ENCODE measurements at regions not wholly inside any gene's neighbourhood (a gene's known extent, or its start where the extent isn't known, plus 50 kb on each side); places are given as distances from the start of the nearest gene placed in this dataset.

DNA sequence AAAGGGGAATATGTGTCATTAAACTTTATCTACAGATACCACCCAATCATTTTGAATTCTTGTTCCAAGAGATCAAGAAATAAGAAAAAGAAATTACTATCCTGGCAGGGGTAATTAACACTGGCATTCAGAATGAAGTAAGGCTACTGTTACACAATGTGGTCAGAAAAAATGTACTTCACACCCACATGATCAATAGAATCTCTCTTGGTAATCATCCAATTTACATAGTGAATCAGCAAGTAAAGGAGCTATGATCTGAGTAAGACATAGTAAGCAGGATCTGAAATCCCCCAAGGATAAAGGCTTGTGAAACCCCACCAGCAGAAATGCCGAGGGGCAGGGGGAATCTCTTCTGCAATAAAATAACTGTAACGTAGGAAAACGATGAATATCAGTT is 466.5 kb downstream of the FAM181B start:
- no peak for ATAC-seq
- in situ Hi-C loops (cut with MboI; ENCODE audit: low sequenced_read_pairs in 4 of 4) = no loop called here
- TF ChIP-seq, protein P1, sequence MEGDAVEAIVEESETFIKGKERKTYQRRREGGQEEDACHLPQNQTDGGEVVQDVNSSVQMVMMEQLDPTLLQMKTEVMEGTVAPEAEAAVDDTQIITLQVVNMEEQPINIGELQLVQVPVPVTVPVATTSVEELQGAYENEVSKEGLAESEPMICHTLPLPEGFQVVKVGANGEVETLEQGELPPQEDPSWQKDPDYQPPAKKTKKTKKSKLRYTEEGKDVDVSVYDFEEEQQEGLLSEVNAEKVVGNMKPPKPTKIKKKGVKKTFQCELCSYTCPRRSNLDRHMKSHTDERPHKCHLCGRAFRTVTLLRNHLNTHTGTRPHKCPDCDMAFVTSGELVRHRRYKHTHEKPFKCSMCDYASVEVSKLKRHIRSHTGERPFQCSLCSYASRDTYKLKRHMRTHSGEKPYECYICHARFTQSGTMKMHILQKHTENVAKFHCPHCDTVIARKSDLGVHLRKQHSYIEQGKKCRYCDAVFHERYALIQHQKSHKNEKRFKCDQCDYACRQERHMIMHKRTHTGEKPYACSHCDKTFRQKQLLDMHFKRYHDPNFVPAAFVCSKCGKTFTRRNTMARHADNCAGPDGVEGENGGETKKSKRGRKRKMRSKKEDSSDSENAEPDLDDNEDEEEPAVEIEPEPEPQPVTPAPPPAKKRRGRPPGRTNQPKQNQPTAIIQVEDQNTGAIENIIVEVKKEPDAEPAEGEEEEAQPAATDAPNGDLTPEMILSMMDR (IDR thresholded peaks at IDR 0.05 in 4 of 5, conservative IDR thresholded peaks at IDR 0.05 in 1 of 5) = no peak
- no peak for TF ChIP-seq POLR2A (IDR thresholded peaks at IDR 0.05)
- DNase-seq = no peak
- intact Hi-C loops (cut with DNase I; ENCODE audit: low total_unique reads) = no loop called here
- H3K36me3 ChIP-seq = no peaks in the 10 kb centered on the region
- no peak overlapping the region for H3K27ac ChIP-seq
- no peaks in the 10 kb centered on the region for H3K4me1 ChIP-seq
- no peaks in the 10 kb centered on the region for H3K27me3 ChIP-seq
- no peaks in the 10 kb centered on the region for H3K9me3 ChIP-seq
- H3K4me3 ChIP-seq = no peak overlapping the region

DNA sequence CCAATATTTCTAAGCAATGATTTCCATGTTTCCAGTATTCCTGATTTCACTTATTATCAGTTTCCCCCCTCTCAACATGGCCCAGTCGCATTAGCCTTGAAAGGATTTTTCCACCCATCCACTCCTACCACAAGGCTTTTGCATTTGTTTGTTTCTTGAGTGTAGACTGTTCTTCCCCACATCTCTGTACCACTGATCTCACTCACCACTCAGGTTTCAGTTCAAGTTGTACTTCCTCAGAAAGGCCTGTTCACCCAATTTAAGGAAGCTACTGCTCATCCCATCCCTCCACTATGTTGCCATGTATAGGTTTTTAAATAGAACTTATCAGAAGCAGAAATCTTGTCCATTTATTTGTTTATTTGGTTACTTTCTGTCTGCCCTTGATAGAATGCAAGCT is 472.3 kb downstream of the FAM181B start:
- DNase-seq (no peak), ATAC-seq (no peak)
- H3K27ac ChIP-seq = no peak overlapping the region
- no peak for TF ChIP-seq POLR2A (IDR thresholded peaks at IDR 0.05)
- TF ChIP-seq, protein P1 (IDR thresholded peaks at IDR 0.05 in 4 of 5, conservative IDR thresholded peaks at IDR 0.05 in 1 of 5) = no peak
- no peak overlapping the region for H3K4me3 ChIP-seq
- no peaks in the 10 kb centered on the region for H3K9me3 ChIP-seq
- in situ Hi-C loops (cut with MboI; ENCODE audit: low sequenced_read_pairs in 4 of 4) (no loop called here), intact Hi-C loops (cut with DNase I; ENCODE audit: low total_unique reads) (no loop called here)
- no peaks in the 10 kb centered on the region for H3K4me1 ChIP-seq
- no peaks in the 10 kb centered on the region for H3K27me3 ChIP-seq
- no peaks in the 10 kb centered on the region for H3K36me3 ChIP-seq

DNA sequence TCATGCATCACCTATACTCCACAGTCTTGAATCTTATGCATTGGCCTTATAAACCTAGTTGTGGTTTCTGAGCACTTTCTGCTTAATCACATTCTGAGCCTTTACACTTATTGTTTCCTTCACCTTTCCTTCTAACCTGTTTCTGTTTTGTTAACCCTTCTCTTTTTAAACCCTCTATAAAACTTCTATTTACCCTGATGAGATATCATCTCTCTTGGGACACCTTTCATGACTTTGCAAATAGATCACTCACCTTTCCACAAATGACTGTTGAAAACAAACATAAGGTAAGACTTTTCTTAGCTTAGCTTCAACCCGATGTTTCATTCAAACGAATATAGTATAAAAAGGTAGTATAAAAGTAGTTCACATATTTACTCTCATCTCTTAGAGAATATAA is 483.6 kb downstream of the FAM181B start:
- in situ Hi-C loops (cut with MboI; ENCODE audit: low sequenced_read_pairs in 4 of 4) = no loop called here

DNA sequence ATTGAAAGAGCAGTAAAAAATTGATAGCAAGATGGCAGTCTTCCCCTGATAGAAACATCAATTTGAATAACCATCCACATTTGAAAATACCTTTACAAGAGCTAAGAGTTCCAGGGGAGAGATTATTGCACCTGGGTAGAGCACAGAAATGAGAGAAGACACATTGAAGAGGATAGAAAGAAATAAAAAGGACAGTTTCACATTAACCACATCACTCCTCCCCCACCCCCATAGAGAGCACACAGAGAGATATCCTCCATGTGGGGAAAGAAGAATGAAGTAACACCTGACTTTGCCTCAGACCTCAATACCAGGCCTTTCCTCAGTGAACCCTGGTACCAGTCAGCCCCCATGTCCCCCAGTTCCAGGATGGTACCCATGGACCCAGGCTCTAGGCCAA is 486.7 kb downstream of the FAM181B start:
- DNase-seq = no peak

More for the DNA sequence above, 483.6 kb downstream of the FAM181B start:
- H3K36me3 ChIP-seq = no peaks in the 10 kb centered on the region
- no peak overlapping the region for H3K27ac ChIP-seq
- DNase-seq = no peak
- intact Hi-C loops (cut with DNase I; ENCODE audit: low total_unique reads) = no loop called here
- TF ChIP-seq POLR2A (IDR thresholded peaks at IDR 0.05) = no peak
- TF ChIP-seq, protein P1 (IDR thresholded peaks at IDR 0.05 in 4 of 5, conservative IDR thresholded peaks at IDR 0.05 in 1 of 5) = no peak
- H3K9me3 ChIP-seq = no peaks in the 10 kb centered on the region
- ATAC-seq = no peak
- H3K4me1 ChIP-seq = no peaks in the 10 kb centered on the region
- H3K27me3 ChIP-seq = no peaks in the 10 kb centered on the region
- no peak overlapping the region for H3K4me3 ChIP-seq

DNA sequence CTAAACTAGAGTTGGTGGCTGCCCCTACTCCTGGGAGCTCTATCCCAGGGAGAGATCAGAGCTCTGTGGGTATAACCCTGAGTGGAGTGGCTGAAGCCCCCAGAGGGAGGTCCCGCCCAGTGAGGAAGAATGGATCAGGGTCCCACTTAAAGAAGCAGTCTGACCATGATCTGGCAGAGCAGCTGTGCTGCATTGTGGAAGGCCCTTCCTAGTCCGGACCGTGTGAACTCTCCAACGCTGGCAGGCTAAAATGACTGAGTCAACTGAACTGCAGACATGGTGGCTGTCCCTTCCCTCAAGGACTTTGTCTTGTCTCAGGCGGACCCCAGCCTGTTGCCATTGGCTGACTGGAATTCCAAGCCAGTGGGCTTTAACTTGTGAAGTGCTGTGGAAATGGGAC is 494.2 kb downstream of the FAM181B start:
- Histone ChIP-seq H3K4me3 (no peak overlapping the region), H3K36me3 (no peaks in the 10 kb centered on the region), H3K27ac (no peak overlapping the region), H3K27me3 (no peaks in the 10 kb centered on the region), H3K9me3 (no peaks in the 10 kb centered on the region), H3K4me1 (no peaks in the 10 kb centered on the region)
- intact Hi-C loops (cut with DNase I; ENCODE audit: low total_unique reads) (no loop called here), in situ Hi-C loops (cut with MboI; ENCODE audit: low sequenced_read_pairs in 4 of 4) (no loop called here)
- DNase-seq (no peak), ATAC-seq (no peak)
- TF ChIP-seq POLR2A (IDR thresholded peaks at IDR 0.05) = no peak
- TF ChIP-seq, protein P1 (IDR thresholded peaks at IDR 0.05 in 4 of 5, conservative IDR thresholded peaks at IDR 0.05 in 1 of 5) = no peak

More for the DNA sequence above, 486.7 kb downstream of the FAM181B start:
- no peaks in the 10 kb centered on the region for H3K27me3 ChIP-seq
- no peaks in the 10 kb centered on the region for H3K4me1 ChIP-seq
- intact Hi-C loops (cut with DNase I; ENCODE audit: low total_unique reads) (no loop called here), in situ Hi-C loops (cut with MboI; ENCODE audit: low sequenced_read_pairs in 4 of 4) (no loop called here)
- ATAC-seq = no peak
- H3K27ac ChIP-seq = no peak overlapping the region
- no peaks in the 10 kb centered on the region for H3K36me3 ChIP-seq
- no peaks in the 10 kb centered on the region for H3K9me3 ChIP-seq
- no peak overlapping the region for H3K4me3 ChIP-seq
- TF ChIP-seq, protein P1 (IDR thresholded peaks at IDR 0.05 in 4 of 5, conservative IDR thresholded peaks at IDR 0.05 in 1 of 5) = no peak
- no peak for TF ChIP-seq POLR2A (IDR thresholded peaks at IDR 0.05)

Data from gastrocnemius medialis (tissue), 4 donors.